Keratinocyte (primary cell): ENCODE measurements at regions not wholly inside any gene's neighbourhood (a gene's known extent, or its start where the extent isn't known, plus 50 kb on each side); places are given as distances from the start of the nearest gene placed in this dataset.

Experiments used
- DNase-seq: peaks from one replicate; pipeline ENCODE4 v3.0.0-alpha.2; 2011; ENCODE audit warnings: low read depth, missing footprints, low spot score
- FAIRE-seq: peaks from 2 replicates; lab custom pipeline; 2011; peaks lifted over from hg19 to GRCh38; lab: Jason Lieb, UNC
- H2AFZ ChIP-seq: 2 replicates; pipeline ENCODE4 v1.6.0; 2012; ENCODE audit warnings: low read length, control low read depth, inconsistent platforms; ENCODE audit not compliant: control insufficient read depth
- H3K27ac ChIP-seq: 2 replicates; pipeline ENCODE4 v1.5.1; 2011; ENCODE audit warnings: low read length; ENCODE audit not compliant: control insufficient read depth, insufficient read depth
- H3K27me3 ChIP-seq: 3 replicates; pipeline ENCODE4 v1.6.0; 2011; ENCODE audit warnings: low read length; ENCODE audit not compliant: control insufficient read depth, insufficient read depth; ENCODE audit errors: extremely low read depth
- H3K36me3 ChIP-seq, 2 experiments: 2 replicates in 1 of 2; 3 replicates in 1 of 2; pipeline ENCODE4 v1.5.1; 2011; ENCODE audit warnings: low read length in 2 of 2, mild to moderate bottlenecking in 1 of 2; ENCODE audit not compliant: control insufficient read depth in 2 of 2, insufficient read depth in 2 of 2; ENCODE audit errors: extremely low read depth in 1 of 2
- H3K4me1 ChIP-seq: 3 replicates; pipeline ENCODE4 v1.5.1; 2011; ENCODE audit warnings: low read length; ENCODE audit not compliant: control insufficient read depth, insufficient read depth; ENCODE audit errors: extremely low read depth
- H3K4me2 ChIP-seq: 3 replicates; pipeline ENCODE4 v1.6.0; 2011; ENCODE audit warnings: low read depth, low read length; ENCODE audit not compliant: control insufficient read depth, insufficient read depth; ENCODE audit errors: extremely low read depth
- H3K4me3 ChIP-seq, 3 experiments: fragments of 200-600 bp in 1 of 3; sonication (generic) in 1 of 3; 2 replicates in 2 of 3; 3 replicates in 1 of 3; pipeline ENCODE4 v1.5.1; 2011 to 2016; ENCODE audit warnings: low read length in 3 of 3, mild to moderate bottlenecking in 3 of 3, control low read depth in 2 of 3, inconsistent platforms in 1 of 3, low read depth in 1 of 3, mixed read lengths in 1 of 3, mixed run types in 1 of 3, moderate library complexity in 1 of 3; ENCODE audit not compliant: control insufficient read depth in 2 of 3, insufficient read depth in 2 of 3; ENCODE audit errors: extremely low read depth in 1 of 3
- H3K79me2 ChIP-seq: 2 replicates; pipeline ENCODE4 v1.6.0; 2012; ENCODE audit warnings: low read length; ENCODE audit not compliant: control insufficient read depth, insufficient read depth
- H3K9ac ChIP-seq: 3 replicates; pipeline ENCODE4 v1.6.0; 2011; ENCODE audit warnings: low read length; ENCODE audit not compliant: control insufficient read depth, insufficient read depth; ENCODE audit errors: extremely low read depth
- H3K9me1 ChIP-seq: 3 replicates; pipeline ENCODE4 v1.6.0; 2011; ENCODE audit warnings: low read length; ENCODE audit not compliant: control insufficient read depth, insufficient read depth; ENCODE audit errors: extremely low read depth
- H3K9me3 ChIP-seq: 2 replicates; pipeline ENCODE4 v1.5.1; 2012; ENCODE audit warnings: low read depth, low read length; ENCODE audit not compliant: control insufficient read depth
- H4K20me1 ChIP-seq: 3 replicates; pipeline ENCODE4 v1.6.0; 2011; ENCODE audit warnings: low read length; ENCODE audit not compliant: control insufficient read depth, insufficient read depth; ENCODE audit errors: extremely low read depth
- EZH2 ChIP-seq: IDR thresholded peaks from one replicate; pipeline ENCODE4 v1.6.1; 2012; ENCODE audit warnings: inconsistent platforms, mild to moderate bottlenecking, low read length, moderate library complexity
- dilution Hi-C: fragments of 300-500 bp; cut with MboI; formaldehyde crosslinking; loops from one replicate; pipeline ENCODE4 v1.7.0; 2020; ENCODE audit warnings: low sequenced_read_pairs; ENCODE audit not compliant: extremely low pct_ligation_motif_present
- TF ChIP-seq, protein P1 (sequence below), 3 experiments: IDR thresholded peaks in 1 of 3; conservative IDR thresholded peaks in 1 of 3; optimal IDR thresholded peaks in 1 of 3; 2 replicates in 2 of 3; 3 replicates in 1 of 3; pipeline versions ENCODE3 to v1.5.1; 2011; ENCODE audit warnings: low read length in 3 of 3, mild to moderate bottlenecking in 3 of 3, moderate library complexity in 2 of 3, control low read depth in 1 of 3, inconsistent platforms in 1 of 3; ENCODE audit not compliant: insufficient read depth in 2 of 3; ENCODE audit errors: extremely low read depth in 1 of 3

DNA sequence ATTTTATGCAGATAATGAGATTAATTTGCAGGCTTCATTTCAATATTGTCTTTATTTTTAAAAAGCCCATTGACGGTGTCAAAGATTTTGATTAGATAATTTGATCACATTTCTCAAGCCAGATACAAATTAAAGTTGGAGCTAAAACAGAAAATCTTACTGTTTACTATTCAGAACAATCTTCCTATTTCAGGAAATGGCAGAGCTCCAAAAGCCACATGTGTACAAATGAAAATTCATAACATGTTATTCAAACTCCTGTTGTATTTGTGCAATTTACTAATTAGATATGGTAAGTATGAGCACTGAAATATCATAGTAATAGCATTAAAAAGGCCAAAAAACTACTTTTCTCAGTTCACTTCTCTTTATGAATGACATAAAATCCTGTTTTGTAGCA lies 682.9 kb downstream of the KCNJ3 start:
- FAIRE-seq: no peak
- Histone ChIP-seq H3K36me3 (no peaks in the 10 kb centered on the region), H3K9me1 (no peaks in the 10 kb centered on the region), H3K9me3 (no peaks in the 10 kb centered on the region), H3K27me3 (no peaks in the 10 kb centered on the region), H3K4me3 (no peak overlapping the region), H3K4me1 (no peaks in the 10 kb centered on the region), H3K4me2 (no peak overlapping the region), H3K27ac (no peak overlapping the region), H4K20me1 (no peaks in the 10 kb centered on the region), H2AFZ (no peak overlapping the region), H3K9ac (no peak overlapping the region), H3K79me2 (no peaks in the 10 kb centered on the region)
- TF ChIP-seq, protein P1, sequence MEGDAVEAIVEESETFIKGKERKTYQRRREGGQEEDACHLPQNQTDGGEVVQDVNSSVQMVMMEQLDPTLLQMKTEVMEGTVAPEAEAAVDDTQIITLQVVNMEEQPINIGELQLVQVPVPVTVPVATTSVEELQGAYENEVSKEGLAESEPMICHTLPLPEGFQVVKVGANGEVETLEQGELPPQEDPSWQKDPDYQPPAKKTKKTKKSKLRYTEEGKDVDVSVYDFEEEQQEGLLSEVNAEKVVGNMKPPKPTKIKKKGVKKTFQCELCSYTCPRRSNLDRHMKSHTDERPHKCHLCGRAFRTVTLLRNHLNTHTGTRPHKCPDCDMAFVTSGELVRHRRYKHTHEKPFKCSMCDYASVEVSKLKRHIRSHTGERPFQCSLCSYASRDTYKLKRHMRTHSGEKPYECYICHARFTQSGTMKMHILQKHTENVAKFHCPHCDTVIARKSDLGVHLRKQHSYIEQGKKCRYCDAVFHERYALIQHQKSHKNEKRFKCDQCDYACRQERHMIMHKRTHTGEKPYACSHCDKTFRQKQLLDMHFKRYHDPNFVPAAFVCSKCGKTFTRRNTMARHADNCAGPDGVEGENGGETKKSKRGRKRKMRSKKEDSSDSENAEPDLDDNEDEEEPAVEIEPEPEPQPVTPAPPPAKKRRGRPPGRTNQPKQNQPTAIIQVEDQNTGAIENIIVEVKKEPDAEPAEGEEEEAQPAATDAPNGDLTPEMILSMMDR (optimal IDR thresholded peaks at IDR 0.05 in 1 of 3, IDR thresholded peaks at IDR 0.05 in 1 of 3, conservative IDR thresholded peaks at IDR 0.05 in 1 of 3; ENCODE audit: extremely low read depth in 1 of 3, insufficient read depth in 2 of 3, low read length in 3 of 3): no peak
- TF ChIP-seq EZH2: no peak
- dilution Hi-C loops: no loop called here
- DNase-seq: no peak

DNA sequence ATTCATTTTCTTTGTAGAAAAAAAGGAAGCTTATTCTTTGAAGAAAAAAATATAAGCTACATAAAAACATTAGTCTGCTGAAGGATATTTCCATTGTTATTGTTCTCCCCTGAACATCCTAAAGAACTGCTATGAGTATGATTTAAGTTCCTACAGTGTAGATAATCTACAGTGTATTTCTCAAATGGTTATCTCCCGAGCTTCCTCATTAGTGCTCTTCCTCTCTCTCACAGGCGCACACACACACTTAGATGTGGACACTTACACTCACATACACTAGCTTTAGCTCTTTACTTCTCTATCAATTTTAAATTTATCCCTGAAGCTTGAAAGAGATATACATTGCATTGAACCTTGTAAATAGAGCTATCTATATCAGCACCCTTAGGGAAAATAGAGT lies 681.0 kb downstream of the KCNJ3 start:
- H3K4me3 ChIP-seq: no peak overlapping the region
- H3K79me2 ChIP-seq: no peaks in the 10 kb centered on the region
- no peak overlapping the region for H2AFZ ChIP-seq
- H3K9me1 ChIP-seq: no peaks in the 10 kb centered on the region
- FAIRE-seq: no peak
- H3K9ac ChIP-seq: no peak overlapping the region
- H3K27ac ChIP-seq: no peak overlapping the region
- dilution Hi-C loops: no loop called here
- no peaks in the 10 kb centered on the region for H3K4me1 ChIP-seq
- H4K20me1 ChIP-seq: no peaks in the 10 kb centered on the region
- H3K36me3 ChIP-seq: no peaks in the 10 kb centered on the region
- H3K27me3 ChIP-seq: no peaks in the 10 kb centered on the region
- no peak overlapping the region for H3K4me2 ChIP-seq
- DNase-seq: no peak
- TF ChIP-seq, protein P1 (optimal IDR thresholded peaks at IDR 0.05 in 1 of 3, IDR thresholded peaks at IDR 0.05 in 1 of 3, conservative IDR thresholded peaks at IDR 0.05 in 1 of 3; ENCODE audit: extremely low read depth in 1 of 3, insufficient read depth in 2 of 3, low read length in 3 of 3): no peak
- no peak for TF ChIP-seq EZH2
- no peaks in the 10 kb centered on the region for H3K9me3 ChIP-seq
